NCI-H2171 (cell line): ENCODE measurements at regions not wholly inside any gene's neighbourhood (a gene's known extent, or its start where the extent isn't known, plus 50 kb on each side); places are given as distances from the start of the nearest gene placed in this dataset.
"Not testable (repeated sequence)": the region's sequence is repeated elsewhere in the genome, so short reads cannot be mapped to it uniquely, and the experiment has no call there.

ENCODE experiments used
- DNase-seq: peaks from one replicate; lab custom pipeline; 2025; lab: John Stamatoyannopoulos, UW

DNA sequence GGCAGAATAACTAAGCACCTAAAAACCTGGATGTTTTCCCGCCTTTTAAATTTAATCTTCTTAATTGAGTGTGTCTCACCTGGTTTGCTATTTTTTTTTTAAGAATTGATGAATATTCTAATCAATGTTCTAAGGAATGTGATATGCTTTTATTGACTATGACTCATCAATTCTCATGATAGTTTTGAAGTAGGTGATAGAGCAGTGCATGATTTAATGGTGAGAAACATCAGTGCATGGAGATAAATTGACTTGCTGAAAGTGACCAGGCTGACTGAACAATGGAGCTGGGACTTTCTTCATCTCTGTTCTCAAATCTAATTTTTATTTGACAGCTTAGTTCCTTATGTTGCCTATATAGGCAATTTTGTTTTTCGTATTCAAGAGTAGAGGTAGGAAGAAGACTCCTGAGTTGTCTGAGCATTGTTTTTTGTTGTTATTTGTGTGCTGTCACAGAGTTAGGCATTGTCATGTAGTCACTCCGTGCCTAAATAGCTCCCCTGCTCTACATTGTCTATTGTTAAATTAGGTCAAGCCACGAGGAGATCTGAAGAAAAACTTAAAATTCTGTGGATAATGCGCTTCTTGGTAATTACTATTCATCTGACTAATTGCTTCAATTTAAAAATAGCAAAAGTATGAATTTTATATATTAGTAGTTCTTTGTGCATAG lies 59.0 kb upstream of the NUTM2F start:
- DNase-seq = not testable (repeated sequence)

DNA sequence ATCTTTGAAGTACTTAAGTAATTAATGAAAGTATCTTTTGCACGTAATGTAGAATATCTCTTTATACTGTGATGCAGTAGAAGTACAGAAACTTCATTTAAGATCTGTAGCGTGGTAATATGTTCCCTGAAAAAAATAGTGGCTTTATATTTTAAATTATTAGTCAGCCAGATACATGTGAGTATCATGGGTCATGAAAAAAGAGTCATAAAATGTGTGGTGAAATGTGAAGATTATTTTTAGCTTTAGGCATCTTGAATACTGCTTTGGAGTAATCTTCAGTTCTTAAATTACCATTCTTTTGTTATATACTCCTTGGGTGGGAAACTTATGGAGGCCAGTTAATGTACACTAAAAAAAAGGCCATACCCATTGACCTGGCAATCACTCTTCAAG lies 59.6 kb upstream of the NUTM2F start:
- not testable (repeated sequence) for DNase-seq

DNA sequence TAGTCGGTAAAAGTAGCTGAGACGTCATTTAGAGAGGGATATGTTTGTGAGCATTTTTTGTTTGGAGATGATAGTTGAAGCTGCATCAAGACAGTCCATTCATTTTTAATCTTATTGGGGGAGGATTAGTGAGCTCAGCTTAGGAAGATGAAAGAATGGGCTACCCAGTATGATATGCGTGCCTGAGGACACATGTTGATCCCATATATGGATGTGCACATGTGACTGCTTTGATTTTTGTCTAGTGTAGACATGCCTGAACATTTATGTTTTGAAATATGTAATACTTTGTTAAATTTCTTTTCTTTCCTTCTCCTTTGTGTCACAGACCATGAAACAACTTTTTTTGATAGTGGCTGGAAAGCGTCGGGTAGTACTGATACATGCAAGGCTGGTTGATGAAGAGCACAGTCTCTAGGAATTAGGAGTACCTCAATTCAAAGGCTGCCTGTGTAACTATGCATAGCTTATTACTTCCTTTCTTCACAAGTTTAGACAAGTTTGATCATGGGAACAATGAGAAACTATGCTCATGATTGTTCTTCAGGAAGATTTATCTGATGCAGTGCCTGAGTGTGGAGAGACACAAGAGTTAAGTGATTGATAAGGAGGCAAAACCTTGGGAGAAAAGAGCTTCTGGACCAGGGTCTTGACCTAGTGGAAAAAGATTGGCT lies 62.1 kb upstream of the NUTM2F start:
- not testable (repeated sequence) for DNase-seq

DNA sequence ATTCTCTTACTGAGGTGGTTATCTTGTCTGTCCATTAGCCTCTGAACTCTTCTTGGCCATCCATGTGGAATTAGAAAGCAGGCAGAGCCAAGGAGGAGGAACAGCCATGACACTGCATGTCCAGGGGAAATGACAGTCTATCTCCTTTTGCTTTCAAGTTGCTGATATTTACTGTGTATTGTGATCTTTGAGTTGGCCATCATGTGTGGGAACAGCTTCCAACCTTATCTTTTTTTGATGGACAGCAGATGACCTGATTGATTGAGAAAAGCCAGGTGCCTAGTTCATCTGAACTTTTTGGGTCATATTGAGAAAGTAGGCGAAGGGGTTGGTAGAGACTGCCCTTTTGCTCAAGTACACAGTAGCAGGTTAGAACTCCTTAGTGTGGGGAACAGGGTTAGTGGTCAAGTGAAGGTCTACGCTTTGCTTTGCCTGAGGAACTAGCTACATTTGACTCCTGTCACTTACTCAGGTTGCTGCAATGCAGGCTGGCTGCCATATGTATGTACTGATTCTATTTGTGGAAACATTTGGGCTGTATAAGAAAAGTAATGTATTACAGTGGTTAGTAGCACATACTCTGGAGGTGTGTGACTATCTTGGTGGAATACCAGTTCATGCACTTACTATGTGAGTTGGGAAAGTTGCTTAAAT lies 64.7 kb upstream of the NUTM2F start:
- DNase-seq = not testable (repeated sequence)

DNA sequence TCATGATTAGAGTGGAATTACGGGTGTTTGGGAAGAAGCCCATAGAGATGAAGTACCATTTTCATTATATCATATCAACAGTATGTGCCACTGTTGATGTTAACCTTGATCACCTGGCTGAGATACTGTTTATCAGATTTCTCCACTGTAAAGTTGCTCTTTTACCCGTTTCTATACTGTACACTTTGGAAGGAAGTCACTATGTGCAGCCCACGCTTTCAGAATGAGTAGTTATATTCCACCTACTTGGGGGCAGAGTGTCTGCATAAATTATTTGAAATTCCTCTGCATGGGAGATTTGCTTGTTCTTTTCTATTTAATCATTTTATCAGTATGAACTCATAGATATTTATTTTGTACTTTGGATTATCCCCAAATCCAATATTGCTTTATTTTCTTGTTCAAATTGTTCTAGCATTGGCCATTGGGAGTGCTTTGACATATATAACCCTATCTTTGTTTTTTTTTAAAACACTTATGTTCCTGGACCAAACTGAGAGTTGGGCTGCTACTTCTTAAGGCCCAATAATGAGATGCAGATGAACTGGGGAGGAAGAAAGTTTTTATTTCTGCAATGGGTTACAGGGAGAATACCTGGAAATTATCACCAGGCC lies 69.4 kb upstream of the NUTM2F start:
- DNase-seq = not testable (repeated sequence)

DNA sequence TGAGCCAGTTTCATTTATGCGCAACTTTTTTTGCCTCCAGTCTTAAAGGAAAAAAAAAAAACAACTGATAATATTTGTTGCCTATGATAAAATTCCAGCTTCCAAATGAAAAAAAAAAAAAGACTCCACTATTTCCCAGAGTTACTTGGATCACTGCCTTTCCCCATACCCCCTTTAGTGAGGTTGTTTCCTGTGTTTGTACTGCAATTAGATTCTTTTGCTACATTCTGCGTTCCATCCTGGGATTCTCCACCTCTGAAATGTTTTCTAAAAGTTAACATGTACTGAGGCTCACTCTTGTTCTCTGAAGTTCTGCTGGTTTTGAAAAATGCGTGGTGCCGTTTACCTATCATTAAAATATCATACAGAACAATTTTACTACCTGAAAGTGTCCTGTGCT lies 72.0 kb upstream of the NUTM2F start:
- DNase-seq = not testable (repeated sequence)

DNA sequence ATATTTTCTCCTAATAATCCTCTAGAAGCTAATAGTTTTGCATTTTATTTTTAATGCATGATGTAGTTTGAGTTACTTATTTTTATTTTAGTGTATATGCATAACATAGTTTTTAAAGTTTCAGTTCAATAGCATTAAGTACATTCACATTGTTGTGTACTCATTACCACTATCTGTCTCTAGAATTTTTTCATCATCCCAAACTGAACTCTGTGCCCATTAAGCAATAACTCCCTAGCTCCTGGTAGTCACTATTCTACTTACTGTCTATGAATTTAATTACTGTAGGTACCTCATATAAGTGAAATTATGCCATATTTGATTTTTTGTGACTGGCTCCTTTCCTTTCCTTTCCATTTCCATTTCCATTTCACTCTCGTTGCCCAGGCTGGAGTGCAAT lies 74.4 kb upstream of the NUTM2F start:
- not testable (repeated sequence) for DNase-seq

DNA sequence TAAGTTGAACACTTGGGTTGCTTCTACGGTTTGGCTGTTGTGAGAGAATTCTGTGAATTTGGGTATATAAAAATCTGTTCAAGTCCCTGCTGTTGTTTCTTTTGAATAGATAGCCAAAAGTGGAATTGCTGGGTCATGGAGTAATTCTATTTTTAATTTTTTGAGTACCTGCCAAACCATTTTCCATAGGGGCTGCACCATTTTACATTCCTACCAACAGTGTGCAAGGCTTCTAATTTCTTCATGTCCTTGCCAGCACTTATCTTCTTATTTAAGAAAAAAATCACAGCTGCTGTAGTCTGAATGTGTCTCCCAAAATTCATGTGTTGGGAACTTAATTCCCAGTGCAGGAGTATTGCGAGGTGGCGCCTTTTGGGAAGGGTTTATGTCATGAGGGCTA lies 75.1 kb upstream of the NUTM2F start:
- DNase-seq = not testable (repeated sequence)

DNA sequence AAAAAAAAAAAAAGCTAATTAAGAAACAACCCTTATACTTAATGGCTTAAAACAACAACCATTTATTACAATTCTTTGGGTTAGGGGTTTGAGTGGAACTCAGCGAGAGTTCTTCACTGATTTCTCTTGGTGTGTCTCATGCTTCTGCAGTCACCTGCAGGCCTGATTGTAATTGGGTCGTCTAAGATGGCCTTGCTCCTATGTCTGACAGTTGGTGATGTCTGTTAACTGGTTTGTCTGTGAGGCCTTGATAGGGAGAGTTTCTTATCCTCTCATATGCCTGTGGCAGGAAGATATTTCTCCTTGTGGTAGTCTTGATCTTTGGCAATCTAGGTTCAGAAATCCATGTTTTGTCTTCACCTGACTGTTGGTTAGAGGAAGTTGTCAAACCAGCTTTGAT lies 85.2 kb upstream of the NUTM2F start:
- not testable (repeated sequence) for DNase-seq

DNA sequence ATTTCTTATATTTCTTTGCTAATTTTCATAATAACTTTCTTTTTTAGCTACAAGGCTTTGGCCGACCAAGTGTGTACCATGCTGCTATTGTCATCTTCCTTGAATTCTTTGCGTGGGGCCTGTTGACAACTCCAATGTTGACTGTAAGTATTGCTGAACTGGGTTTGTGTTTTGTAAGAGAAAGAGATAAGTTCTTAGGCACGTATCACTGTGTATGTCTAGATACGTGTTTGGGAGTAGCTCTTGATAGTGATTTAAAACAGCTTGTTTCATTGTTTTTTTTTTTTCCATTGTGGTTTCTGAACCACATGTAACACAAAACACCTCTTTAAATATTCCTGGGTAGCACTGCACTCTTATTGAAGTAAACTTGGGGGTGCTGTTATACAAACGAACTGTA lies 86.7 kb upstream of the NUTM2F start:
- not testable (repeated sequence) for DNase-seq

DNA sequence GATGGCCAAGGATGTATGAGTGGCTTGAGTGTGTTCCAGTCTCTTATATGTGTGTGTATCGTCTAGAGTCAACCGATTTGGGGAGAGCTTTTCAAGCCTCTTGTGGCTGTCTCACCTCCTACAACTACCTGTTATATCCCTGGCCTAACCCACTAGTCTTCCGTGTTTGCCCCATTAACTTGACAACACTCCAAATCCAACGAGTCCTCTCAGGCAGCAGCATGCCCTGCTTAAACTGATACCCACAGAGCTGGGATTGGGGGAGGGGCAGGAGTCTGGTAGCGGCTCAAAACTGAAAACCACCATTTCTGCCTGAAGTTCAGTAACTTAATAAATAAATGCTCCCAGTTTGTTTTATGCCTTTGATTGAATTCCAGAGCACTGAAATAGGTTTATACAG lies 91.7 kb upstream of the NUTM2F start:
- DNase-seq = peak; percentile 39

DNA sequence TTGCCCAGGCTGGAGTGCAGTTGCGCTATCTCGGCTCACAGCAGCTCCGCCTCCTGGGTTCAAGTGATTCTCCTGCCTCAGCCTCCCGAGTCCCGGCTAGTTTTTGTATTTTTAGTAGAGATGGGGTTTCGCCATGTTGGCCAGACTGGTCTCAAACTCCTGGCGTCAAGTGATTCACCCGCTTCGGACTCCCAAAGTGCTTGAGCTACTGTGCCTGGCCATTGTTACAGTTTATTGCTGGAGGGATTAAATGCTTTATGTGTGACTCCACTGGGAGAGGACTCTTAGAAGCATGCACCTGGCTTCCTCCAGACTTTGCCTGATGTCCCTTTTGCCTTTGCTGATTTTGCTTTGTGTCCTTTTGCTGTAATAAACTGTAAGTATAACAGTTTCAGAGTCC lies 93.5 kb upstream of the NUTM2F start:
- not testable (repeated sequence) for DNase-seq

DNA sequence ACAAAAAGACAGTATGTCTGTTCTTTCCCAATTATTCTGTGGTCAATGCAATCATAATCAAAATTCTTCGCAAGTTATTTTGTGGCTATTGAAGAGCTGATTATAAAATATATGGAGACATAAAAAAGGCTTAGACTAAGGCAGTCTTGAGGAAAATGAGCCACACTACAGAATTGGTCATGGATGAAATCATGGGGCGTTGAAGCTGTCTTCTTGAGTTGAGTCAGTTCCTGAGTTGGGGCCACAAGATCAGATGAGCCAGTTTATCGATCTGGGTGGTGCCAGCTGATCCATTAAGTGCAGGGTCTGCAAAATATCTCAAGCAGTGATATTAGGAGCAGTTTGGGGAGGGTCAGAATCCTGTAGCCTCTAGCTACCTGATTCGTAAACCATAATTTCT lies 96.9 kb upstream of the NUTM2F start:
- not testable (repeated sequence) for DNase-seq

DNA sequence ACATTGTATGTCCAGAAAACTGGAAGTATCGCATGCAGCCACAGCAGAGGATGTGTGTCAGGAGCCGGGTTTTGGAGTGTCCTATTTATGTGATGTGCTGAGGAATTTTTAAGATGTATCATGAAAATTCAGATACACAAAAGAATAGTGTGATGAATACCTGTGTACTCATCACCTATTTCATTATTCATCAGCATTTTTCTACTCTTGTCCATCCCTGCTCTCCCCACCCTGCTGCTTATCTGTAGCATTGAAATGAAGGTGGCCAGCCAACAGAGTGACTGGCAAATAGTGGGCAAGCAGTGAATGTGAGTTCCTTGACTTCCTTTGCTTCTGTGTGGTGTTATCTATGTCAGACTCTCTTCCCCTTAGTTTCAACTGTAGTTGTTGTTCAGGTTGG lies 108.7 kb upstream of the NUTM2F start:
- DNase-seq = not testable (repeated sequence)

DNA sequence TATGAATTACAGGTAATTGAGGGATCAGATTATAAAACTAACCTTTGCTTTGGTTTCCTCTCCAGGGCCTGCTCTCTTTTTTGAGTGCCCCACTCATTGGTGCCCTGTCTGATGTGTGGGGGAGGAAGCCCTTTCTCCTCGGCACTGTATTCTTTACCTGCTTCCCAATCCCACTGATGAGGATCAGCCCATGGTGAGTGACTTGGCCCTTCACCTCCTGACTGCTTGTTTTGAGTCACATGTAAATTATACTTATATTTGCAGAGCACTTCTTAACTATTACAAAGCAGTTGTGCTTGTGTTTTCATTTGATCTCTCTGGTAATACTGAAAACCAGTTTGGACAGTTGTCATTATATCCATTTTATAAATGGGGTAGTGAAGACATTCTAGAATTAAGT lies 109.9 kb upstream of the NUTM2F start:
- DNase-seq = not testable (repeated sequence)

DNA sequence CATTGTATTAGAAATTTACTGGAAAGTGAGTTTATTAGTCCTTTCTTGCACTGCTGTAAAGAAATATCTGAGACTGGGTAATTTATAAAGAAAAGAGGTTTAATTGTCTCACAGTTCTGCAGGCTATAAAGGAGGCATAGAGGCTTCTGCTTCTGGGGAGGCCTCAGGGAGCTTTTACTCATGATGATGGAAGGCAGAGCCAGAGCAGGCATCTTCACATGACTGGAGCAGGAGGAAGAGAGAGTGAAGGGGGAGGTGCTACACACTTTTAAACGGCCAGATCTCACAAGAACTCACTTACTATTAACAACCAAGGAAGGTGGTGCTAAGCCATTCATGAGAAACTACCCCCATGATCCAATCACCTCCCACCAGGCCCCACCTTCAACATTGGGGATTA lies 112.7 kb upstream of the NUTM2F start:
- DNase-seq = not testable (repeated sequence)

DNA sequence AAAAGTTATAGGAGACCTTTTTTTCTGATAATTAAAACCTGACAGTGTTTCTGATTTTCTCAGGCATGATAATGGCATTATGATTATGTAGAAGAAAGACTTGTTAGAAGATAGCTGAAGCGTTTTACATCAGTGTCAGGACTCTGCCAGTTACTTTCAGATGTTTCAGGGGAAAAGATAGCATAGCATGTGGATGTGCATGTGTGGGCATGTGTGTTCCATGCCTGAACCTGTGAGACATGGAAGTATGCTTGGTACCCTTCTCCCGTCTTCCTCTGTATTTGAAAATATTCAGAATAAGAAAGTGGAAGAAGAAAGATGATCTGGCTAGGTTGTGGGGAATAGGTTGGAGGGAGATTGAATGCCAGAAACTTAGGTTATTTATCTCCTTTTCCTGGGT lies 113.1 kb upstream of the PCAT7 start:
- DNase-seq = no peak

DNA sequence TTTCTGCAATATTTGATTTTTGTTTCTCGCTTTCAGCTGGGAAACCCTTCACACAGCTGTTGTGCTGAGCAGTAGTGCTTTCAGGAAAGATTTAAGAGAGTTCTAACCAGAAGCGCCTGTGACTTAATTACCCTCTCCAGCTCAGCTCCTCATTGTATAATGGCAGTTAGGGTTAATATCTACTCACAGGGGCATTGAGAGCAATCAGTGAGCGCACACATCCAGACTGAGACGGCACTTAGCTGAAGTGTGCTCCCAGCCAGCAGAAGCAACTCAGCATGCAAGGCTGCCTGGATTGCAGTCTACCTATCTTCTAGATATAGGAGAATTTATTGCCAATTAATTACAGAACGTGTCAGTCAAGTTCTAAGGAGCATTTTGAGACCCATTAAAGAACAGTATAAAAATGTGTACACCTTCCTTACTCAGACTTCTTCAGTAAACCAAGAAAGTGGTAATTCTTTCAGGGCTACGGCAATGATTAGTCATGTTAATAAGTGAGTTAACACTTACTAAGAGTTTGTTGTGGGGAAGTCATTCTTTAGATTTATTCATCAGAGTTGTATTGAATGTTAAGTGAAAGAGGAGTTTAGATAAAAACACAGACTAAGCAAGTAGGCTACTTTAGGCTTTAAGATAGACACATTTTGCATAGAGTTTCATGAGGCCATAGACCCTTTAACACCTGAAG lies 111.7 kb upstream of the PCAT7 start:
- DNase-seq = no peak

DNA sequence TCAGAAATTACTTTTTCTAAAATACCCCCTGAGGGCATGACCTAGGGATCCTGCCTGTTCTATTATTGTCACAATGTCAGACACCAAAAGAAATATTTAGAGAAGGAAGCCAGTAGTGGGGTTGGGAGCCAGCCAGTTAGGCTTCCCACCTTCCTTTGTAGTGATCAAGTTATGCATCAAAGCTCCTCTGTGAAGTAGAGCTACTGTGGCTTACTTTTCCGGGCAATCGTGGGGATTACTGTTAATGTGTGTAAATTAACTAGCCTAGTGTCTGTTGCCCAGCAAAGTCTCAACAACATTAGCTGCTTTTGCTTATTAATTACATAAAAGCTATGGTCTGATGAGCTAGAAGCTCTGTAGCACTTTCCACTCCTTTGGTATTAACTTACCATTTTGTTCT lies 109.0 kb upstream of the PCAT7 start:
- no peak for DNase-seq

DNA sequence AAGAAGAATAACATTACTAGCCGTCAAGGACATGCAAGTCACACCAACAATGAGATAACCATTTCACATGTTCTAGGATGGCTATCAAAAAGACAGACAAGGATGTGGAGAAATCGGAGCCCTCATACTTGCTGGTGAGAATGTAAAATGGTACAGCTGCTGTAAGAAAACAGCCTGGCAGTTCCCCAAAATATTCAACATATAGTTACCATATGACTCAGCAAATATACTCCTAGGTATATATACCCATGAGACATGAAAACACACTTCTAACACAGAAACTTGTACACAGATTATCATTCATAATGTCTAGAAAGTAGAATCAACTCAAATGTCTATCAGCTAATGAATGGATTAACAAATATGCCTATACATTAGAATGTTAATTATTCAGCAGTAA lies 105.4 kb upstream of the PCAT7 start:
- DNase-seq = no peak

DNA sequence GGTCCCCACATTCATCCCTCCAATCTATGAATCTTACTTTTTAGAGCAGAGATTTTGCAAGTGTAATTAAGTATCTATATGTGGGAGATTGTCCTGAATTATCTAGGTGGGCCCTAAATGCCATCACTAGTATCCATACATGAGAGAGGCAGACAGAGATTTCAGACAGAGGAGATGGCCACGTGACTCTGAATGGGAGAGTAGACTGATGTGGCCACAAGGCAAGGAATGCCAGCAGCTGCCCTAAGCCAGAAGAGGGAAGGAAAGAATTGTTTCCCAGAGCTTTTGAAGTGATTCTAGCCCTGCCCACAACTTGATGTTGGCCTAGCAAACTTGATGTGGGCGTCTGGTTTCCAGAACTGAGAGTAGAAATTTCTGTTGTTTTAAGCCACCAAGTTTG lies 90.1 kb upstream of the PCAT7 start:
- no peak for DNase-seq

DNA sequence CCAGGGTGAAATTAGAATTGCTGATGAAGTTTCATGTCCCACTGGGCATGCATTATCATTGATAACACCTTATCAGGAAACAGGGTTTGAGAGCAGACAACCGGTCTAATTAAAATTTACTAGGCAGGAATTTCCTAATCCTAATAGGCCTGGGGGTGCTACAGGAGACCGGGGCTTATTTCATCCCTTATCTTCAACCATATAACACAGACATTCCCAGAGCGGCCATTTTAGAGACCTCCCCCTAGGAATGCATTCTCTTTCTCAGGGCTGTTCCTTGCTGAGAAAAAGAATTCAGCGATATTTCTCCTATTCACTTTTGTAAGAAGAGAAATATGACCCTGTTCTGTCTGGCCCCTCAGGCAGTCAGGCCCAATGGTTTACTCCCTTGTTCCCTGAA lies 82.8 kb upstream of the PCAT7 start:
- DNase-seq = not testable (repeated sequence)
